Endothelial cell of umbilical vein (primary cell): ENCODE measurements at regions not wholly inside any gene's neighbourhood (a gene's known extent, or its start where the extent isn't known, plus 50 kb on each side); places are given as distances from the start of the nearest gene placed in this dataset.

Source experiments
- BruUV-seq: library from RNA; stranded (reverse); fragments of 400-500 nt; replicated peaks from 2 replicates; lab custom pipeline; 2021; lab: Mats Ljungman, UMichigan
- CTCF ChIA-PET: fragments of 300-600, 350-600 bp; sonication (Branson Sonifier 250); formaldehyde crosslinking; loops from one replicate; lab custom pipeline; 2021; ENCODE audit warnings: antibody characterized with exemption, inconsistent platforms; lab: Charles Lee
- POLR2A ChIA-PET: fragments of 300-600, 350-600 bp; sonication (Branson Sonifier 250); formaldehyde crosslinking; loops from one replicate; lab custom pipeline; 2021; ENCODE audit warnings: antibody characterized with exemption, inconsistent platforms; lab: Charles Lee
- DNase-seq: peaks from one replicate; pipeline ENCODE4 v3.0.0-alpha.2; 2011; ENCODE audit warnings: low read depth, low spot score
- FAIRE-seq: peaks from 2 replicates; lab custom pipeline; 2011; peaks lifted over from hg19 to GRCh38; lab: Jason Lieb, UNC
- H2AFZ ChIP-seq: 2 replicates; pipeline ENCODE4 v1.6.0; 2012; ENCODE audit warnings: low read depth, low read length, control low read depth, inconsistent platforms
- H3K27ac ChIP-seq: 2 replicates; pipeline ENCODE4 v1.5.1; 2011; ENCODE audit warnings: low read depth, mild to moderate bottlenecking, control low read depth, low read length, moderate library complexity; ENCODE audit not compliant: insufficient read depth
- H3K27me3 ChIP-seq, 2 experiments: 2 replicates each; pipeline versions ENCODE4 v1.6.0 to v1.6.1; 2011; ENCODE audit warnings: low read length in 2 of 2, mixed read lengths in 1 of 2; ENCODE audit not compliant: control insufficient read depth in 2 of 2, insufficient read depth in 2 of 2
- H3K36me3 ChIP-seq, 2 experiments: 2 replicates in 1 of 2; 3 replicates in 1 of 2; pipeline ENCODE4 v1.5.1; 2011; ENCODE audit warnings: low read length in 2 of 2, mild to moderate bottlenecking in 1 of 2, moderate library complexity in 1 of 2; ENCODE audit not compliant: control insufficient read depth in 2 of 2, insufficient read depth in 2 of 2; ENCODE audit errors: extremely low read depth in 1 of 2
- H3K4me1 ChIP-seq: 3 replicates; pipeline ENCODE4 v1.5.1; 2011; ENCODE audit warnings: mild to moderate bottlenecking, low read length; ENCODE audit not compliant: control insufficient read depth, insufficient read depth; ENCODE audit errors: extremely low read depth
- H3K4me2 ChIP-seq: 2 replicates; pipeline ENCODE4 v1.6.1; 2011; ENCODE audit warnings: low read length, control low read depth, mixed read lengths; ENCODE audit not compliant: insufficient read depth
- H3K4me3 ChIP-seq, 3 experiments: fragments of 200-600 bp in 1 of 3; sonication (generic), shearing (Covaris generic) in 1 of 3; replicated peaks in 1 of 3; 2 replicates each; pipeline ENCODE4 v1.5.1; 2011 to 2016; ENCODE audit warnings: control low read depth in 3 of 3, low read length in 3 of 3, mild to moderate bottlenecking in 2 of 3, inconsistent platforms in 1 of 3, low read depth in 1 of 3, moderate library complexity in 1 of 3; ENCODE audit not compliant: insufficient read depth in 1 of 3
- H3K79me2 ChIP-seq: 2 replicates; pipeline ENCODE4 v1.6.0; 2012; ENCODE audit warnings: low read length, inconsistent platforms; ENCODE audit not compliant: control insufficient read depth, insufficient read depth
- H3K9ac ChIP-seq: replicated peaks from 2 replicates; pipeline ENCODE3; 2011; ENCODE audit warnings: low read length, control low read depth; ENCODE audit not compliant: insufficient read depth; ENCODE audit errors: extremely low read depth
- H3K9me1 ChIP-seq: replicated peaks from 3 replicates; pipeline ENCODE4 v1.6.0; 2011; ENCODE audit warnings: mild to moderate bottlenecking, low read length; ENCODE audit not compliant: control insufficient read depth, insufficient read depth; ENCODE audit errors: extremely low read depth
- H3K9me3 ChIP-seq: replicated peaks from 2 replicates; pipeline ENCODE4 v1.5.1; 2012; ENCODE audit warnings: low read length, inconsistent platforms; ENCODE audit not compliant: control insufficient read depth, insufficient read depth
- H4K20me1 ChIP-seq: replicated peaks from 2 replicates; pipeline ENCODE3; 2011; ENCODE audit warnings: mild to moderate bottlenecking, low read length; ENCODE audit not compliant: control insufficient read depth, insufficient read depth; ENCODE audit errors: extremely low read depth
- CTCF ChIP-seq, 2 donors: IDR thresholded peaks; 1 replicate in 1 of 2; 2 replicates in 1 of 2; pipeline ENCODE4 v1.5.1; 2011; ENCODE audit warnings: low read length in 2 of 2, mild to moderate bottlenecking in 2 of 2, moderate library complexity in 2 of 2, control low read depth in 1 of 2, inconsistent platforms in 1 of 2, low read depth in 1 of 2; ENCODE audit not compliant: insufficient read depth in 1 of 2; ENCODE audit errors: extremely low read depth in 1 of 2
- EZH2 ChIP-seq: IDR thresholded peaks from 2 replicates; pipeline ENCODE4 v1.6.1; 2012; ENCODE audit warnings: borderline replicate concordance, low read depth, mild to moderate bottlenecking, moderate library complexity, low read length, inconsistent platforms; ENCODE audit not compliant: severe bottlenecking
- FOS ChIP-seq: IDR thresholded peaks from 2 replicates; pipeline ENCODE4 v1.6.1; 2011; ENCODE audit warnings: mild to moderate bottlenecking, low read length, moderate library complexity, borderline replicate concordance; ENCODE audit not compliant: insufficient read depth
- GATA2 ChIP-seq: IDR thresholded peaks from 2 replicates; pipeline ENCODE4 v1.7.0; 2011; ENCODE audit warnings: low read depth, mild to moderate bottlenecking, moderate library complexity, mixed read lengths, low read length; ENCODE audit not compliant: insufficient read length, insufficient read depth
- JUN ChIP-seq: IDR thresholded peaks from 2 replicates; pipeline ENCODE4 v1.6.1; 2011; ENCODE audit warnings: borderline replicate concordance, low read depth; ENCODE audit not compliant: insufficient read length, insufficient read depth
- MAX ChIP-seq: IDR thresholded peaks from 2 replicates; pipeline ENCODE4 v1.6.1; 2011; ENCODE audit not compliant: insufficient read depth, insufficient read length
- MYC ChIP-seq: IDR thresholded peaks from one replicate; pipeline ENCODE4 v1.6.1; 2011; ENCODE audit warnings: mild to moderate bottlenecking, low read depth, low read length
- POLR2A ChIP-seq: IDR thresholded peaks from 2 replicates; pipeline ENCODE4 v1.6.1; 2012; ENCODE audit warnings: low read depth, mild to moderate bottlenecking, control low read depth, low read length
- POLR2AphosphoS5 ChIP-seq: IDR thresholded peaks from 2 replicates; pipeline ENCODE4 v1.6.1; 2012; ENCODE audit warnings: low read depth, mild to moderate bottlenecking, control low read depth, low read length, moderate library complexity; ENCODE audit not compliant: insufficient read depth
- dilution Hi-C: fragments of 300-500 bp; cut with MboI; formaldehyde crosslinking; loops from one replicate; pipeline ENCODE4 v1.15.0; 2019; ENCODE audit warnings: low sequenced_read_pairs; ENCODE audit not compliant: extremely low pct_ligation_motif_present
- intact Hi-C: fragments of 100-400 bp; cut with micrococcal nuclease; formaldehyde crosslinking; loops from one replicate; pipeline ENCODE4 v1.10.0; 2022

GRCh38 chr6:97947841-97948240, 664.8 kb upstream of the MMS22L start:
- dilution Hi-C loops (no loop called here), intact Hi-C loops (no loop called here)
- FAIRE-seq (no peak), DNase-seq (peak; percentile 18)
- no peak overlapping the region for H3K4me2 ChIP-seq
- H3K27ac ChIP-seq, result no peak overlapping the region
- H2AFZ ChIP-seq, result no peak overlapping the region
- BruUV-seq, result no TSS peak
- no peak overlapping the region for H3K9ac ChIP-seq
- no peaks in the 10 kb centered on the region for H3K36me3 ChIP-seq
- H3K79me2 ChIP-seq, result no peaks in the 10 kb centered on the region
- ChIA-PET CTCF (no interaction called here), POLR2A (no interaction called here)
- H3K9me3 ChIP-seq, result peaks cover 2% of the 10 kb centered on the region
- H4K20me1 ChIP-seq, result no peaks in the 10 kb centered on the region
- no peaks in the 10 kb centered on the region for H3K9me1 ChIP-seq
- no peaks in the 10 kb centered on the region for H3K27me3 ChIP-seq
- no peak overlapping the region for H3K4me3 ChIP-seq
- no peaks in the 10 kb centered on the region for H3K4me1 ChIP-seq
- TF ChIP-seq POLR2AphosphoS5 (no peak), CTCF (IDR thresholded peaks at IDR 0.05; ENCODE audit: extremely low read depth in 1 of 2, insufficient read depth in 1 of 2, low read depth in 1 of 2, low read length in 2 of 2) (no peak), POLR2A (no peak), FOS (no peak), JUN (no peak), MYC (no peak)

DNA sequence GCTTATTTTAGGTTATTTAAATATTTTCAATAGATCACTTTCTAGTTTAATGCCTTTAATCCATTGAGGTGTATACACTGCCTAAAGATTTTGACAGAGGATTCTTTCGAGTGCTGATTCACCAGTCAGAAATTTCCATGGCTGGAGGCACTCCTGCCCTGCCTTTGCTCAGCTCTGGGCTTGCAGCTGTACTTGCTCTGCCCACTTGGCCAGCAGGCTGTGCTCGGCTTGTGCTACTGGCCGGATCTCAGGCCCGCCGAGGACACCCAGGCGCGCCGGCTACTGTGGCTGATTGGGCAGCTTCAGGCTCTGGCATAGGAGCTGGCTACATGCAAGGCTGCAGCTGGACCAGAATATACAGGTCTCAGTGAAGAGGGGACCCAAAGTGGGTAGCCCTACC, 675.1 kb upstream of the MMS22L start:
- H2AFZ ChIP-seq, result no peak overlapping the region
- no peaks in the 10 kb centered on the region for H4K20me1 ChIP-seq
- H3K27ac ChIP-seq, result no peak overlapping the region
- H3K27me3 ChIP-seq, result no peaks in the 10 kb centered on the region
- no peak overlapping the region for H3K9ac ChIP-seq
- ChIA-PET POLR2A (no interaction called here), CTCF (no interaction called here)
- no peaks in the 10 kb centered on the region for H3K79me2 ChIP-seq
- TF ChIP-seq GATA2 (no peak), MYC (no peak), JUN (no peak), CTCF (IDR thresholded peaks at IDR 0.05; ENCODE audit: extremely low read depth in 1 of 2, insufficient read depth in 1 of 2, low read depth in 1 of 2, low read length in 2 of 2) (no peak), FOS (no peak), POLR2AphosphoS5 (no peak), MAX (no peak), EZH2 (no peak)
- FAIRE-seq (no peak), DNase-seq (no peak)
- BruUV-seq, result no TSS peak
- H3K4me3 ChIP-seq, result no peak overlapping the region
- dilution Hi-C loops, result no loop called here
- H3K4me2 ChIP-seq, result no peak overlapping the region
- no peaks in the 10 kb centered on the region for H3K4me1 ChIP-seq
- H3K36me3 ChIP-seq, result no peaks in the 10 kb centered on the region
- H3K9me3 ChIP-seq, result no peaks in the 10 kb centered on the region
- no peaks in the 10 kb centered on the region for H3K9me1 ChIP-seq
- intact Hi-C loops, result no loop called here
